ENCODE measurements at regions not wholly inside any gene's neighbourhood (a gene's known extent, or its start where the extent isn't known, plus 50 kb on each side); places are given as distances from the start of the nearest gene placed in this dataset.

DNA sequence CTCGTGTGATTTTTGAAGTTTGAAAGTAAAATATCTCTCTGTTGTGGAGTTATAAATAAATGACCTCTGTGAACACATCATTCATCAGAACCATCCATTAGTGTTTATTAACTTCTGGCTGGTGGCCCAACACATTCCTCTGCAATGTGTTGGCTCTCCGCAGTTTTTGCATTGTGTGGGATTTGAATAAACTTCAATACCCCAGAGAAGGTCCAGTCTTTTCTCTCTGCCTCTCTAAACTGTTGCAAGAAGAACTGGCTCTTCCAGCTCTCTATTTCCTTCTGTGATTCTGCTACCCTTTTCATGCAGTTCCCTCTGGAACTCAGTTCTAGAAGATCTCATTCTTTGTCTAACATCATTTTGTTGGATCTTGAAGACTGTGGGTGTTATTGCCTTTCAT, 125.0 kb upstream of the ARHGAP42 start:
- Mint-ChIP-seq H3K36me3 (ENCODE audit: unreplicated experiment) (no peaks in the 10 kb centered on the region), H3K4me3 (ENCODE audit: unreplicated experiment) (no peak overlapping the region), H3K4me1 (ENCODE audit: low read depth, unreplicated experiment) (no peaks in the 10 kb centered on the region), H3K9me3 (ENCODE audit: unreplicated experiment) (no peaks in the 10 kb centered on the region), H3K27ac (ENCODE audit: unreplicated experiment) (no peak overlapping the region), H3K27me3 (ENCODE audit: unreplicated experiment) (no peaks in the 10 kb centered on the region)
- DNase-seq: no peak
- TF ChIP-seq, protein P1, sequence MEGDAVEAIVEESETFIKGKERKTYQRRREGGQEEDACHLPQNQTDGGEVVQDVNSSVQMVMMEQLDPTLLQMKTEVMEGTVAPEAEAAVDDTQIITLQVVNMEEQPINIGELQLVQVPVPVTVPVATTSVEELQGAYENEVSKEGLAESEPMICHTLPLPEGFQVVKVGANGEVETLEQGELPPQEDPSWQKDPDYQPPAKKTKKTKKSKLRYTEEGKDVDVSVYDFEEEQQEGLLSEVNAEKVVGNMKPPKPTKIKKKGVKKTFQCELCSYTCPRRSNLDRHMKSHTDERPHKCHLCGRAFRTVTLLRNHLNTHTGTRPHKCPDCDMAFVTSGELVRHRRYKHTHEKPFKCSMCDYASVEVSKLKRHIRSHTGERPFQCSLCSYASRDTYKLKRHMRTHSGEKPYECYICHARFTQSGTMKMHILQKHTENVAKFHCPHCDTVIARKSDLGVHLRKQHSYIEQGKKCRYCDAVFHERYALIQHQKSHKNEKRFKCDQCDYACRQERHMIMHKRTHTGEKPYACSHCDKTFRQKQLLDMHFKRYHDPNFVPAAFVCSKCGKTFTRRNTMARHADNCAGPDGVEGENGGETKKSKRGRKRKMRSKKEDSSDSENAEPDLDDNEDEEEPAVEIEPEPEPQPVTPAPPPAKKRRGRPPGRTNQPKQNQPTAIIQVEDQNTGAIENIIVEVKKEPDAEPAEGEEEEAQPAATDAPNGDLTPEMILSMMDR (IDR thresholded peaks at IDR 0.05; ENCODE audit: partially characterized antibody, unreplicated experiment): no peak

- no peak for DNase-seq
- no peaks in the 10 kb centered on the region for H3K9me3 Mint-ChIP-seq (ENCODE audit: unreplicated experiment)
- no peak overlapping the region for H3K27ac Mint-ChIP-seq (ENCODE audit: unreplicated experiment)
- H3K27me3 Mint-ChIP-seq (ENCODE audit: unreplicated experiment): no peaks in the 10 kb centered on the region
- H3K4me3 Mint-ChIP-seq (ENCODE audit: unreplicated experiment): no peak overlapping the region
- no peaks in the 10 kb centered on the region for H3K4me1 Mint-ChIP-seq (ENCODE audit: low read depth, unreplicated experiment)
- no peaks in the 10 kb centered on the region for H3K36me3 Mint-ChIP-seq (ENCODE audit: unreplicated experiment)
- TF ChIP-seq, protein P1 (IDR thresholded peaks at IDR 0.05; ENCODE audit: partially characterized antibody, unreplicated experiment): no peak
These were observed 123.4 kb upstream of the ARHGAP42 start for GRCh38 chr11:100563541-100564280.

DNA sequence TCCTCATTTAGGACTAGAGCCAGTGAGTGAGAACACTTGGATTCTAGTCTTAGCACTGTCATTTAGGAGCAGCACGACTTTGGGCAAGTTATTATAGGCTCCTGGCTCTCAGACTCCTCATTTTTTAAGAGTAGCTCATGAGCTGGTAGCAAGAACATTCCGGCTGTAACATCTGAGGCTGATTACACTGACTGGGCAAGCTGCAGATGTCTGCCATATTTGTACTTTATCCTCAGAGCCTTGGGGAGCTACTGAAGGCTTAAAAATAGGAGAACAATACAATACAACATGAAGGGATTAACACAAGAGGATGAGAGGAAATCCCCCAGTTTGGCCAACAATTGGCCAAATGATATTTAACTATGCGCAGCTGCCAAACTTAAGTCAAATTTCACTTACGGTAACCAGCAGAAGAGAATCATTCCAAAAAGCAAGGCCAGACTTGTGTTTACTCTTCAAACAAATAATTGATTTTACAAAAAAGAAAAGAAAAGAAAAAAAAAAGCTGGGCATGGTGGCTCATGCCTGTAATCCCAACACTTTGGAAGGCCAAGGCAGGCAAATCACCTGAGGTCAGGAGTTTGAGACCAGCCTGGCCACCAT, 113.1 kb upstream of the ARHGAP42 start:
- H3K9me3 Mint-ChIP-seq (ENCODE audit: unreplicated experiment): no peaks in the 10 kb centered on the region
- H3K36me3 Mint-ChIP-seq (ENCODE audit: unreplicated experiment): no peaks in the 10 kb centered on the region
- peaks cover 4% of the 10 kb centered on the region for H3K4me1 Mint-ChIP-seq (ENCODE audit: low read depth, unreplicated experiment)
- H3K27ac Mint-ChIP-seq (ENCODE audit: unreplicated experiment): no peak overlapping the region
- no peak overlapping the region for H3K4me3 Mint-ChIP-seq (ENCODE audit: unreplicated experiment)
- no peaks in the 10 kb centered on the region for H3K27me3 Mint-ChIP-seq (ENCODE audit: unreplicated experiment)
- DNase-seq: no peak
- TF ChIP-seq, protein P1 (IDR thresholded peaks at IDR 0.05; ENCODE audit: partially characterized antibody, unreplicated experiment): no peak

DNA sequence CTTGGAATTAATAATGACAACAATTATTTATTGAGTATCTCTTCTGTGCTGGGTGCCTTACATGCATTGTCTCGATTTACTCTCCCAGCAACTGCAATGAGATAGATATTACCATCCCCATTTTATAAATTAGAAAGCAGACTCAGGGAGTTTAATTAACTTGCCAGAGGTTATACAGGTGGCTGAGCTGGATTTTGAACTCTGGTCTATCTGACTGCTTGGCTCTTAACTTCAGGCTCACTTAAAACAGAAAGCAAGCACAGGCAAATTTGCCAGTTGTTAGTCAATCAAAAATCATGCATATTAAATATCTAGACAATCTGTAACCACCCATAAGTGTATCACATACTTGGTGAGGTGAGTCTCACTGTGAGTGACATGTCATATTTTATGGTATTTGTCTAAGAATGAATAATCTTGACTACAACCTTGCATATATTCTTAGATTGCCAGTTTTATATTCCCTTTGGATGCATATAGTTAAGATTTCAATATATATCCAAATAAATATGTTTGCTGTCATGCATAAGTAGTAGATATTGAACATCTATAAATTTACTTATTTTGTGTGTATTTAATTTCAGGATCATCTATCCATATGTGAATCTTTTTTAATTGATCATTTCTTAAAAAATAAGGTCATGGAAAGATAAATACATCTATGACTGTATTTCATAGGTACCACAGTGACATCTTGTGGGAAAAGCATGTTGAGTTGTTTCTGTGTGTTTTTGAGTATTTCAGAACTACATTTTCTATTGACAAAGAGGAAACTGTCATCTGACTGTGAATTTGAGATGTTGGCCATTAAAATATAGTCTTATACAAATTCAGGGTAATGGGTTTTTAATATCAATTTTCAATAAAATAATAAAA, 112.0 kb upstream of the ARHGAP42 start:
- no peak for DNase-seq
- TF ChIP-seq, protein P1 (IDR thresholded peaks at IDR 0.05; ENCODE audit: partially characterized antibody, unreplicated experiment): no peak
- Mint-ChIP-seq H3K4me3 (ENCODE audit: unreplicated experiment) (no peak overlapping the region), H3K27ac (ENCODE audit: unreplicated experiment) (no peak overlapping the region), H3K9me3 (ENCODE audit: unreplicated experiment) (no peaks in the 10 kb centered on the region), H3K27me3 (ENCODE audit: unreplicated experiment) (no peaks in the 10 kb centered on the region), H3K4me1 (ENCODE audit: low read depth, unreplicated experiment) (peaks cover 4% of the 10 kb centered on the region), H3K36me3 (ENCODE audit: unreplicated experiment) (no peaks in the 10 kb centered on the region)

Measured in glutamatergic neuron (in vitro differentiated cells).